ENCODE measurements at regions not wholly inside any gene's neighbourhood (a gene's known extent, or its start where the extent isn't known, plus 50 kb on each side); places are given as distances from the start of the nearest gene placed in this dataset.

- Histone ChIP-seq H3K4me3 (no peak overlapping the region), H3K27me3 (ENCODE audit: low read depth) (peaks cover 26% of the 10 kb centered on the region), H3K4me1 (no peaks in the 10 kb centered on the region), H3K9me3 (no peaks in the 10 kb centered on the region), H3K36me3 (replicated peaks) (no peaks in the 10 kb centered on the region)
- no peak for DNase-seq (ENCODE audit: low spot score in 2 of 2)
- in situ Hi-C loops (cut with MboI; ENCODE audit: low sequenced_read_pairs), result no loop called here
Observed at GRCh38 chr11:120019191-120019590, 118.7 kb downstream of the TRIM29 start.

DNA sequence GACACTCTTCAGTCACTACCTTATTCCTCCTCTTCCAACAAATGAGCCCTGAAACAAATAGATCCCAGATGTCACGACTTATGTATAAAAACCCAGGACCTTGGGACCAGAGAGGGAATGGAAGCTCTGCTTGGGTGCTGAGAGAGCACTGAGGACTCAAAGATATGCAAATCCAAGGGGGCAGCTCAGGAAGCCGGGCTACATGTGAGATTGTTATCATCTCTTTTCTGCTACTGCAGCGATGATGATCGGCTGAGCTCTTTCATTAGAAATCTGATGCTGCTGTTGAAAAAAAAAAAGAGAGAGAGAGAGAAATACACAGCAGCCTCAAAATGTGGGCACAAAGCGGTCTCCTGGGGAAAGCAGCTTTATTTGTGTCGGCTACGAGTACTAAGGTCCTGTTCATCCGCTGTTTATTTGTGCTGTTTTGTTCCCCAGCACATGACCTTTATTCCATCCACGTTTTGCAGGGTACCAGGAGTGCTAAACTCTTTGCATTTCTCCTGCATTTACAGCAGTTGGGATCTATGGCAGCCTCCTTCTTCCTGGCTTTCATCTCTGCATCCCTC, 120.2 kb downstream of the TRIM29 start:
- no peak for DNase-seq (ENCODE audit: low spot score in 2 of 2)
- no peaks in the 10 kb centered on the region for H3K9me3 ChIP-seq
- H3K4me3 ChIP-seq, result no peak overlapping the region
- no peaks in the 10 kb centered on the region for H3K36me3 ChIP-seq (replicated peaks)
- in situ Hi-C loops (cut with MboI; ENCODE audit: low sequenced_read_pairs), result no loop called here
- no peaks in the 10 kb centered on the region for H3K4me1 ChIP-seq
- peaks cover 29% of the 10 kb centered on the region for H3K27me3 ChIP-seq (ENCODE audit: low read depth)

- no peak overlapping the region for H3K4me3 ChIP-seq
- peaks cover 38% of the 10 kb centered on the region for H3K27me3 ChIP-seq (ENCODE audit: low read depth)
Observed at GRCh38 chr11:120013325-120014250, 124.3 kb downstream of the TRIM29 start.

GRCh38 chr11:120012245-120012644, 125.7 kb downstream of the TRIM29 start:
- H3K4me3 ChIP-seq, result no peak overlapping the region
- peaks cover 41% of the 10 kb centered on the region for H3K27me3 ChIP-seq (ENCODE audit: low read depth)
- no peaks in the 10 kb centered on the region for H3K36me3 ChIP-seq (replicated peaks)
- in situ Hi-C loops (cut with MboI; ENCODE audit: low sequenced_read_pairs), result no loop called here
- H3K4me1 ChIP-seq, result no peaks in the 10 kb centered on the region
- DNase-seq (ENCODE audit: low spot score in 2 of 2), result no peak
- no peaks in the 10 kb centered on the region for H3K9me3 ChIP-seq

More at GRCh38 chr11:120013325-120014250, 124.3 kb downstream of the TRIM29 start:
- in situ Hi-C loops (cut with MboI; ENCODE audit: low sequenced_read_pairs), result no loop called here
- Histone ChIP-seq H3K4me1 (no peaks in the 10 kb centered on the region), H3K9me3 (no peaks in the 10 kb centered on the region), H3K36me3 (replicated peaks) (no peaks in the 10 kb centered on the region)
- peak; percentile 34 to 77 for DNase-seq (ENCODE audit: low spot score in 2 of 2)

DNA sequence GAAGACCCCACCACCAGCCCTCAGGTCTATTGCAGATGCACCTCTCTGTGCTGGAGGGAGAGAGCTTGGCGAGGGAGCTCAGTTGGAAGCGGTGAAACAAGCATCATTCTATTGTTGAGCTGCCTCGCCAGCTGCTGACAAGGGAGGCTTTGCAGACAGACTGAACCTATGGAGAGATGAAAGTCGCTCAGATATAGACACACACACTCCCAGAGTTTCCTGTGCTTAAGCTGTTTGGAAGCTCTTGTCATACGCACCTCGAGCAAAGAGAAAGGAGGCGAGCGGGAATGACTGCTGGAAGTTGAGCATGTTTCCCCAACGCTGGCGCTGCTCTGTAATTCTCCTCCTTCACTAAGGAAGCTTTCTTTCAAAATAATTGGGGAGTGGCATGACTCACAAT, 126.1 kb downstream of the TRIM29 start:
- Histone ChIP-seq H3K4me1 (no peaks in the 10 kb centered on the region), H3K27me3 (ENCODE audit: low read depth) (peaks cover 37% of the 10 kb centered on the region), H3K36me3 (replicated peaks) (no peaks in the 10 kb centered on the region), H3K4me3 (no peak overlapping the region), H3K9me3 (no peaks in the 10 kb centered on the region)
- no peak for DNase-seq (ENCODE audit: low spot score in 2 of 2)
- in situ Hi-C loops (cut with MboI; ENCODE audit: low sequenced_read_pairs), result no loop called here

DNA sequence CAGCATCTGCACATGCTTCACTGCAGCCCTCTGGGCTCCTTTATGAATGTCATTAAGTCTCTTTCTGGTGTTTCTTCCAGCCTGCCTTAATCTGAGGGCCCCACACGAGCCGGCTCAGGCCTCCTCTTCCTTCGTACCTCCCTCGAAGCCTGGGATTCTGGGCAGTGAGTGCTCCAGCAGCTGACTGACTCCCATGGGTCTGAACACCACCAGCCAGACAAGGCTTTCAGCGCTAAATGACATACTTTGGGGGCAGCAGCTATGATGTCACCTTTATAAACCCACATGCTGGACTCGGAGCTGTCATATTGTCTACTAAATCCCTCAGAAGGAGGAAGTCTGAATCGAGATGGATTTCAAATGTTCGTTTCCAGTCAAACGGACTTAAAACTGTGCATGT, 127.1 kb downstream of the TRIM29 start:
- DNase-seq (ENCODE audit: low spot score in 2 of 2), result no peak
- no peaks in the 10 kb centered on the region for H3K36me3 ChIP-seq (replicated peaks)
- in situ Hi-C loops (cut with MboI; ENCODE audit: low sequenced_read_pairs), result no loop called here
- H3K27me3 ChIP-seq (ENCODE audit: low read depth), result peaks cover 27% of the 10 kb centered on the region; the same call in 1 of the 2 replicates
- H3K4me1 ChIP-seq, result no peaks in the 10 kb centered on the region
- no peak overlapping the region for H3K4me3 ChIP-seq
- no peaks in the 10 kb centered on the region for H3K9me3 ChIP-seq

- Histone ChIP-seq H3K9me3 (no peaks in the 10 kb centered on the region), H3K4me1 (no peaks in the 10 kb centered on the region), H3K4me3 (no peak overlapping the region), H3K36me3 (replicated peaks) (no peaks in the 10 kb centered on the region), H3K27me3 (ENCODE audit: low read depth) (peaks cover 23% of the 10 kb centered on the region; the same call in 1 of the 2 replicates)
- no peak for DNase-seq (ENCODE audit: low spot score in 2 of 2)
- in situ Hi-C loops (cut with MboI; ENCODE audit: low sequenced_read_pairs), result no loop called here
Observed at GRCh38 chr11:120009938-120010337, 128.0 kb downstream of the TRIM29 start.

DNA sequence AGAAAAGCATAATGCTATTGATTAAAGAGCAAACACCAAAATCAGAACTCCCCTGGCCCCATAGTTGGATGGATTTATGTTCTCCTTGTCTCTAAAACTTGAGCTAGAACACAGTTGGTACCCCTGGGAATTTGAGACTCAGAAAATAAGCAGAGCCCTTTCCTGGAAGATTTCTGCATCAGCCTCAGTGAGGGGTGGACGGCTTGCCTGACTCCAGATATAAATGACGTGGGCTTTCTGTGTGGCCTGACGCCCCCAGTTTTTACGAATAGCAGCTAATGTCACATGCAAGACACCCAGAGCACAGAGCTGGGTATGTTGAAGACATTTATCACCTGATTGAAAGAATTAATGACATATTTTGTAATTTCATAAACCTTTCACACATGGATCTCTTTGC, 130.8 kb downstream of the TRIM29 start:
- in situ Hi-C loops (cut with MboI; ENCODE audit: low sequenced_read_pairs), result no loop called here
- Histone ChIP-seq H3K36me3 (replicated peaks) (no peaks in the 10 kb centered on the region), H3K4me1 (no peaks in the 10 kb centered on the region), H3K9me3 (no peaks in the 10 kb centered on the region), H3K4me3 (no peak overlapping the region), H3K27me3 (ENCODE audit: low read depth) (peaks cover 13% of the 10 kb centered on the region; the same call in 1 of the 2 replicates)
- no peak for DNase-seq (ENCODE audit: low spot score in 2 of 2)

DNA sequence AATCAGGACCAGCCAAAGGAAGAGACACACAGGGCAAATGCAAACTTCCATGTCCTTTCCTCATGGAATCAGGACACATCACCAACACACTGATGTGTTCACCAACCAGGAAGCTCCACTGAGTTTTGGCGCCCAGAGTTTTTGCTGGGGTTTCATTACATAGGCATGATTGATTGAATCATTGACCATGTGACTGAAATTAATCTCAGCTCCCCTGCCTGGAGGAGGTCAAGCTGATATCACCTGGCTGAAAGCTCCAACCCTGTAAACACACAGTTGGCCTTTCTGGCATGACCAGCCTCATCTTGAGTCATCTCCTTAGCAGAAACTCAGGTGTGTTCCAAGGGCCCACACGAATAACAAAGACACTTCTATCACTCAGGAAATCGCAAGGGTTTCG, 133.2 kb downstream of the TRIM29 start:
- Histone ChIP-seq H3K27me3 (ENCODE audit: low read depth) (0 out of 2 replicates have a peak, but pooled peaks cover 6% of the 10 kb centered on the region), H3K4me3 (no peak overlapping the region), H3K9me3 (no peaks in the 10 kb centered on the region), H3K4me1 (no peaks in the 10 kb centered on the region), H3K36me3 (replicated peaks) (no peaks in the 10 kb centered on the region)
- DNase-seq (ENCODE audit: low spot score in 2 of 2), result no peak
- in situ Hi-C loops (cut with MboI; ENCODE audit: low sequenced_read_pairs), result no loop called here

- Histone ChIP-seq H3K27me3 (ENCODE audit: low read depth) (no peaks in the 10 kb centered on the region), H3K4me1 (no peaks in the 10 kb centered on the region), H3K9me3 (no peaks in the 10 kb centered on the region), H3K4me3 (no peak overlapping the region), H3K36me3 (replicated peaks) (no peaks in the 10 kb centered on the region)
- in situ Hi-C loops (cut with MboI; ENCODE audit: low sequenced_read_pairs), result no loop called here
- DNase-seq (ENCODE audit: low spot score in 2 of 2), result no peak
Observed at GRCh38 chr11:120001178-120002090, 136.5 kb downstream of the TRIM29 start.

DNA sequence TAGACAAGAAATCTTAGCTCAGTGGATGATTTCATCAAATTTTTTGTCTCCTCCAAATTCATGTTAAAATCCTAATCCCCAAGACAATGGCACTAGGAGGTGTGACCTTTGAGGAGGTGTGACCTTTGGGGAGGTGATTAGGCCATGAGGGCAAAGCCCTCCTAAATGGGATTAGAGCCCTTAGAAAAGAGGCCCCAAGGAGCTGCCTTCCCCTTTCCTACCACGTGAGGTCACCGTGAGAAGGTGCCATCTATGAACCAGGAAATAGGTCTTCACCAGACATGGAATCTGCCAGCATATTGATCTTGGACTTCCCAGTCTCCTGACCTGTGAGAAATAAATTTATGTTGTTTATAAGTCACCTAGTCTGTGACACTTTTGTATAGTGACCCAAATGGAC, 138.7 kb downstream of the TRIM29 start:
- Histone ChIP-seq H3K36me3 (replicated peaks) (no peaks in the 10 kb centered on the region), H3K4me3 (no peak overlapping the region), H3K27me3 (ENCODE audit: low read depth) (no peaks in the 10 kb centered on the region), H3K4me1 (no peaks in the 10 kb centered on the region), H3K9me3 (no peaks in the 10 kb centered on the region)
- DNase-seq (ENCODE audit: low spot score in 2 of 2), result peak in 1 of 2 experiments; percentile 13
- in situ Hi-C loops (cut with MboI; ENCODE audit: low sequenced_read_pairs), result no loop called here

GRCh38 chr11:119996556-119996955, 141.4 kb downstream of the TRIM29 start:
- Histone ChIP-seq H3K4me3 (no peak overlapping the region), H3K4me1 (no peaks in the 10 kb centered on the region), H3K27me3 (ENCODE audit: low read depth) (no peaks in the 10 kb centered on the region), H3K9me3 (no peaks in the 10 kb centered on the region), H3K36me3 (replicated peaks) (no peaks in the 10 kb centered on the region)
- DNase-seq (ENCODE audit: low spot score in 2 of 2), result no peak
- in situ Hi-C loops (cut with MboI; ENCODE audit: low sequenced_read_pairs), result no loop called here

DNA sequence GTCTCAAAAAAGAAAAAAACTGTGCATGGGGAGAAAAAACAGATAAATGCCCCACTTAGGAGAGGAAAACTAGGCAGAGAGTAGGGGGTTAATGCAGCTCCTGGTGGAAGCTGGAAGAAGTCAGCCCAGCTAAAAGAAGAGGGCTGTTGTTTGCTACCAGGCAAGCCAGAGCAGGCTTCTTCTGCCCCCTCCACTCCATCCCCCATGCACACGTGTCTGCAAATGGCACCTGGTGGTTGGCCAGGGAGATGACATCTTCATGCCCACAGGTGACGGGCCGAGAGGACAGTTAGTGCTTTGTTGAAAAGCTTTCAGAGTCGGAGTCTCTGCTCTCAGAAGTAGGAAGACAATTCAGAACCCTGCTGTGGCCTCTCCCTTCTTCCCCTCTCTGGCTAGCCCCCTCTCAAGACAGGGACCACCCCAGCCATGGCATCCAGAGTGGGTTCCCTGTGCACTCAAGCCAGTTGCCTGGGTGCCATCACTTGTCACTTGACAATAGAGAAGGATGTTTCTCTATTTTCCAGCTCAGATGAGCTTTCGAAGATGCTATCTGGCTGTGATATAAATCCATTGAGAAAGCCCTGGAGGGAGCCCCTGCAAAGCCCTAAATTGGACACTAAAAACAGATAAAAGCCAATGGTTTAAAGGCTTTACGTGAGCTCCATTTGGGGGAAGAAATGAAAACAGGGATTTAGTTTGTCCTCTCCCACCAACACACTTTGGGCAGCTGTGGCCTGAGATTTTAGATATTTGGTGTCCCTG, 142.0 kb downstream of the TRIM29 start:
- in situ Hi-C loops (cut with MboI; ENCODE audit: low sequenced_read_pairs), result no loop called here
- Histone ChIP-seq H3K4me1 (no peaks in the 10 kb centered on the region), H3K9me3 (no peaks in the 10 kb centered on the region), H3K36me3 (replicated peaks) (no peaks in the 10 kb centered on the region), H3K4me3 (no peak overlapping the region), H3K27me3 (ENCODE audit: low read depth) (no peaks in the 10 kb centered on the region)
- no peak for DNase-seq (ENCODE audit: low spot score in 2 of 2)

Measured in HAP-1 (cell line).